Dermis microvascular lymphatic vessel endothelial cell (primary cell): ENCODE measurements at regions not wholly inside any gene's neighbourhood (a gene's known extent, or its start where the extent isn't known, plus 50 kb on each side); places are given as distances from the start of the nearest gene placed in this dataset.

Source experiments
- DNase-seq, 2 donors: peaks; one replicate each; pipeline versions ENCODE4 v3.0.0 to v3.0.0-alpha.2; 2010; ENCODE audit warnings: low read depth in 2 of 2

GRCh38 chr5:155836089-155836803 is 490.7 kb upstream of the SGCD start:
- no peak for DNase-seq

GRCh38 chr5:155838394-155838793 is 488.6 kb upstream of the SGCD start:
- DNase-seq = no peak

GRCh38 chr5:155839251-155840037 is 487.5 kb upstream of the SGCD start:
- DNase-seq = no peak

- no peak for DNase-seq
Measured at GRCh38 chr5:155844542-155844941, 482.4 kb upstream of the SGCD start.

- DNase-seq = no peak
Measured at GRCh38 chr5:155850370-155850769, 476.6 kb upstream of the SGCD start.

- DNase-seq = no peak
Measured at GRCh38 chr5:155866971-155867370, 460.0 kb upstream of the SGCD start.

GRCh38 chr5:155867522-155868088 is 459.4 kb upstream of the SGCD start:
- DNase-seq = no peak

- DNase-seq = no peak
Measured at GRCh38 chr5:155870636-155871035, 456.3 kb upstream of the SGCD start.

- no peak for DNase-seq
Measured at GRCh38 chr5:155871623-155872022, 455.3 kb upstream of the SGCD start.

GRCh38 chr5:155872629-155873220 is 454.2 kb upstream of the SGCD start:
- no peak for DNase-seq

- DNase-seq = no peak
Measured at GRCh38 chr5:155878991-155879575, 447.9 kb upstream of the SGCD start.

- DNase-seq = no peak
Measured at GRCh38 chr5:155884041-155884440, 442.9 kb upstream of the SGCD start.

- no peak for DNase-seq
Measured at GRCh38 chr5:155885199-155885598, 441.8 kb upstream of the SGCD start.

GRCh38 chr5:155886311-155887031 is 440.5 kb upstream of the SGCD start:
- no peak for DNase-seq

GRCh38 chr5:155895484-155895883 is 431.5 kb upstream of the SGCD start:
- no peak for DNase-seq

- no peak for DNase-seq
Measured at GRCh38 chr5:155897761-155898160, 429.2 kb upstream of the SGCD start.

- no peak for DNase-seq
Measured at GRCh38 chr5:155898284-155898683, 428.7 kb upstream of the SGCD start.

GRCh38 chr5:155903791-155904190 is 423.2 kb upstream of the SGCD start:
- no peak for DNase-seq

GRCh38 chr5:155905364-155905763 is 421.6 kb upstream of the SGCD start:
- DNase-seq = no peak

- DNase-seq = no peak
Measured at GRCh38 chr5:155906046-155906445, 420.9 kb upstream of the SGCD start.

- DNase-seq = no peak
Measured at GRCh38 chr5:155908543-155908942, 418.4 kb upstream of the SGCD start.
